DMS153 (cell line): ENCODE measurements at regions not wholly inside any gene's neighbourhood (a gene's known extent, or its start where the extent isn't known, plus 50 kb on each side); places are given as distances from the start of the nearest gene placed in this dataset.
A peak's percentile ranks its signal among the peaks of the same experiment; 100 is the strongest.

Experiments used
- DNase-seq: peaks from one replicate; lab custom pipeline; 2025; lab: John Stamatoyannopoulos, UW

DNA sequence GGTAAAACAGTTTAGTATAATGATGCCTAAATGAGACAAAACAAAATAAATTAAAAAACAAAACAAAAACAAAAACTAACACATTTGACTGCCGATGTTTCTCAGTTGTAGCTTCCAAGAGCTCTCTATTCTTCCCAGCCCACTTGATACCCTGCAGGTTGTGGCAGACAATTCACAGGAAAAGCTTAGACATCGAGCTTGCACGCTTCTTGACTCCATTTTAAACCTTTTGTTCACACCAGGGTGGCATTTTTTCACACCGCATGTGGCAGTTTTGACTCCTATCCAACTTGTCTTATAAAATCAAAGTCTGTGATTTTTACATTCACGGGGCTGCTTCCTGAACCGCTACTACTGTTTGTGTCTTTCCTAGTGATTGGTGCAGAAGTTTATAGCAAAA, 575.9 kb downstream of the USP25 start:
- no peak for DNase-seq

DNA sequence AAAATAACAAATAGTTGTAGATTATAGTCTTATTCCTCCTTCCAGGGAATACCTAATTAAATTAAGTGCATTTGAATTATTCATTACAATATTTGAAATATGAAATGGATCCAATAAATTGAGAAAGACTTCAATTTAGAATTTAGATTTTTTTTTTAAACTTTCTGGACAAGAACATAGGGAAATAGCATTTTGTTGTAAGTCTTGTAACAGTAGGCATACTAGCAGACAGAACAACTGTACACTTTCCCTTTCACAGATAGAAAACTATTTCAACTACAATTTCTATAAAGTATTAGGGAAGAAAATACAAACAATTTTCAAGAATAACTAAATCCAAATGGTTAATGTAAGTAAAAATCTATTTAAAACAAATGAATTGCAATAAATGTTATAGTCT, 577.5 kb downstream of the USP25 start:
- DNase-seq, result no peak

DNA sequence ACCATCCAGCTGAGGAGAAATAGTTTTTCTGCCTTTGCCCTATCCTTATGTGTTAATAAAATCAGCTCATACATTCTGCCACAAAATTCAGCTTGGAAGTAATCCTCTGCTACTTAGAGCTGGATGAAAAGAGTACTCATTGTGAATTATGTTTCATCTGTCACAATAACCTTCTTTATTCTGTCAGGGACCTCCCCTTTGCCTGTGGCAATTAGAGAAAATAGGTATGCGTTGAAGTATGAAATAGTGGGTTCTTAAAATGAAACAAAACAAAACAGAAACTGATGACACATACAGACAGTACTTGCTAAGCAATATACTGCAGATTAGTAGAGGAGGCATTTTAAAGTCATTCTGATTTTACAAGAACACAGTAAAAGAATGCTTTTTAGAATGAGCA, 578.5 kb downstream of the USP25 start:
- no peak for DNase-seq

DNA sequence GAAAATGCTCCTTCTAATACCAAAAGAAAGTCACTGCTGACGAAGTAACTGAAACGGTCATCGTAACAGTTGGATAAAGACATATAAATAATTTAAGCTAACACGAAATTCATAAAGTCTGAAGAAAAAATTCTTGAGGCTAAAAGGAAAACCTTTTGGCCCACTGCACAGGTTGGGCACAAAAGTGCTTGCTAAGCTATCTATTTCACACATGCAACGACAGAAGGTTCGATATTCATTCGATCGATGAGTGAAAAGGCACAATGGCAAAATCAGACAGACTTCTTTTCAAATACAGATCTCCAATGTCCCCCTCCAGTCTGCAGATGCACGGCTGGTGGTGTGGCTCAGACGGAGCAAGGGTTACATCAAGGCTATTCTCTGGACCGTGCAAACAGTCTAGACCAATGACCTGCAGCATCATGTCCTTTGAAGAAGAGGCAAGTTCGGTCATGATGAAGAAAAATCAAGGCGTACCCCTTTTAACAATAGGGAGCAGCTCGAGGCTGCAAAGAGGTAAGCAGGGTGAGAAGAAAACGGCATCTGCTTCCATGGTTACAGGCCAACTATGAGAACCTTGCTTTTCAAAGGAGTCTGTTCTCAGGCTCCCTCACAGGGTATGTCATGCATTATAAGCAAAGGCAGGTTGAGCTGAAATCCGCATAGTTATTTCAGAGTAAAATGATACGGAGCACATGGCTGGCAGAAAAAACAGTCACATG, 579.6 kb downstream of the USP25 start:
- no peak for DNase-seq

DNA sequence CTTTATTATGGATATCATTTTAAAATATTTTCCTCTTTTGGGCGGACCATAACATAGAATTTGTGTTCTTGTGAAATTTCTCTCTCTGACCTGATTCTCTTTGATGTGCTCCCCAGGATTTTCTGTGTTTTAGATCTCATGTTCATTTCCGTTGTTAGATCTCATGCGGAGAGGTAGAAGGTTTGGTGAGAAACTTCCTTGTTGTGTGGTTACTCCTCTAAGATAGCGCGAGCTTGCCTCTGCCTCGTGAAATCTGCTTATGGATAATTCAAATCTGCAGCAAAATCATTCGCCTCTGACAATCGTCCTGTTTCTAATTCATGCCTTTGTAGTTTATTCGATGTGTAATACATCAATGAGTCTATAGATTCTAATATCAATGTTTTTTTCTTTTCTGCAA, 580.4 kb downstream of the USP25 start:
- no peak for DNase-seq

DNA sequence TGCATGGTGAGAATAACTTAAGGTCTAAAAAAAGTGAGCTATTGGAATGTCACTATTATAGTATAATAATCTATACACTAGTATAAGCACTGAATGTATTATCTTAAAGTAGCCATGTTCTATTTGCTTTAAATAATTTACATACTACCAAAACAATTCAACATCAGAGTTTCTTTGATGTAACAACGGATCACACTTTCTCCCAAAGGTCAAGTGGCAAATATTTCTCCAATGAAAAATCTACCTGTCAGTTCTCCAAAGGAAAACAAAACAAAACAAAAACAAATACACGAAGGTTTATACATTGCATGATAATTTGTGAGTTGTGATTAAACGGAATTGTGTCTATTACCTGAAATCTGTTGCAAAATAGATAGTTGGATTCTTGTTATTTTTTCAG, 581.4 kb downstream of the USP25 start:
- no peak for DNase-seq

DNA sequence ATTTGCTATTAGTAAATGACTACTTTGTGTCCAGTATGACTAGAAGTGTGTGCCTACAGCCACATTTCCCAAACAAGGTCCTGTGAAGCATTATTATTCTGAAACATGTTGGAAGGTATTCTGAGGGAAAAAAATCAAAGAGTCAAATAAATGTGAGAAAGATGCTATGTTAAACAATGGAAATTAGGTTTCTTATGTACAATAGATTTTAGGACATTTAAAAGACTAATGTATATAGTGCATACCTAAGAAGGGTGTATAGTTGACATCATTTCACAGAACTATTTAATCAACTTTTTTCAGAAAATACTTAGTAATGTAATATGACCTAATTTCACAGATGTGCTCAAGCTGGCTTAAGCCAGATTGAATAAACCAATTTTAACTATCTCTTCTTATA, 582.5 kb downstream of the USP25 start:
- no peak for DNase-seq

DNA sequence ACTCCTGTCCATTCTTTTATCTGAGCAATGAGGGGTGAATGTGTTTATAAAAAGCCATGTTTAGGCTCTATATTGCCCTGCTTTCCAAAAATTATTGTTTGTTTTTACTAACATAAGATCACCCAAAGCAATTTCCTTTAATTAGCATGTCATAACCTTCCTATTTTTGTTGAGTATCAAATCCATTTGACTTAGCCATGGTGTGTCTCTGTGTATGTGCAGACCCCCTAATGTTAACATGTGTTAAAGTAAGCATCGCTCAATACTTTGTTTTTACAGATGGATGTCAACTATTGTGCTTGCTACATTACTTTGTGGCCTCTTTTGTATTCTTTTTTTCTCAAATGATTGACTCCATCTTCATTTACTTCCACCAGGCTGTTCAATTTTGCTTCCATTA, 585.4 kb downstream of the USP25 start:
- DNase-seq, result no peak

DNA sequence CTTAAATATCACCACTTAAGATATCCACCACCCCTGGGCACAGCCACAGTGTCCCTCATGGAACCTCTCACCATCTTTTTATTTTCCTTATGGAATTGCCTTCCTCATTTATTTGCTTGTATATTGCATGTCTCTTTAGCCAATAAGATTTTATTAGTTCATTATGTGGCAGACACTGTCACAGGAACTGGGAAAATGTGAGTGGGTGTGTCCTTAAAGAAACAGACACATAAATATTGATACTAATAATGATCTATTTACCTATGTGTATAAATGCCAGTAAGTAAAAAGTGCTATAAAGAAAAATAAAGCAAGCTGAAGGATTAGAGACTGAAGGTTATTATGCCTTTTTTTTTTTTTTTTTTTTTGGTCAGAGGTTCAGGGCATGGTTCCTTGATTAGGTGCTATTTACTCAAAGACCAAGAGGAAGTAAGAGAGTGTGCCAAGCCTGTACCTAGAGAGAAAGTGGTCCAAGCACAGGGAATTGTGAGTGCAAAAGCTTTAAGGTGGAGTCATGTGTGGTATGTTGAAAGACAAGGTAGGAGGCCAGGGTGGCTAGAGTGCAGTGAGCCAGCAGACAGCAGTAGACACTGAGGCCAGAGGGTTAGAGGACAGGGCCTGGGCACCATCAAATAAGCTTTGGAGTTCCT, 589.0 kb downstream of the USP25 start:
- no peak for DNase-seq

DNA sequence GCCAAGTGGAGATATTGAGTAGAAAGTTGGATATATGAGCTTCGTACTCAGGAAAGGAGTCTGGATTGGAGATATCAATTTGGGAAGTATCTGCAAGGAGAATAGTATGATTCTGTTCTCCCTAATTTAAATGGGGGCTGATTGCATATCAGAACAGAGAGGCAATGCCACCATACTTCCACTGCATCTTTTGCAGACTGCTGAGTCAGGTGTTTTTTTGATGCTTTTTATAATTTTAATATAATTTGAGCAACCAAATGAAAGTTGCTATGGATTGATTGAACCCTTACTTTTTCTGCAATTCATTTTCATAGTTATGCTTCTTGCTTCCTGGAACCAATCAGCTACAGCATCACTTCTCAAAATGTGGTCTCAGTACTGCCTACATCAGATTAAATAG, 590.3 kb downstream of the USP25 start:
- DNase-seq, result no peak

DNA sequence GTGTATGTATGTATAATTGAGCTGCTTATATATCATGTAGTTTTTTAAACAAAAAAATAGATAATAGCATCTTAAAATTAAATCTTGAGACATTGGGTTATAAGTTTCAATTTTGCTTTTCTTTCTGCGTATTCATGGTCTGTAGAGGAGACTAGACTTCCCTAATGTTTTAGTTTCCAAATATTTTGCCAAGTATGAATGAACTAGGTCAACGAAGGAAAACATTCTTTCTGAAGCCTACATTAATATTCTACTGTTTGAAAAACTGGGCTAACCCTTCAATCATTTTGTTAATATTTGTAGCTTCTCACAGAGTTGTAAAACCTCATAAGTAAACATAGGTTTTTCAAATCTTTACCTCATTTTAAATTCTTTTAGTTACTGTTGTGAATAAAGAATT, 592.7 kb downstream of the USP25 start:
- DNase-seq, result no peak

DNA sequence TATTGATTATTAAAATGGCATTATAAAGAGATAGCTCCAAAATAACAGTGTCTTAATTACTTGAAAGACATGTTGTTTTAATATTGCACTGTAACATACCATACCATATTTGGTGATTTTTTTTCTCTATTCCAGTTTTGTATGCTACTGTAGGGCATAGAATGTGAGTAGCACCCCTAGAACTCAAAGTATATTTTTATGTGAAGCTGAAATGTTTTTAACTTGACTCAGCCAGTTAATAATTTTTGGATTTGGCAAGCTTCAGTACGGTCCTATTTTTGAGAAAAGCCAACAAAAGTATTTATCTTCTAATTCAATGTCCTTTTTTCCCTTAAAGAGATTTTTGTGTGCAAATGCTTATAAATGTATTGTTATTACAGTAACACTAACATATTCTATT, 593.8 kb downstream of the USP25 start:
- no peak for DNase-seq

DNA sequence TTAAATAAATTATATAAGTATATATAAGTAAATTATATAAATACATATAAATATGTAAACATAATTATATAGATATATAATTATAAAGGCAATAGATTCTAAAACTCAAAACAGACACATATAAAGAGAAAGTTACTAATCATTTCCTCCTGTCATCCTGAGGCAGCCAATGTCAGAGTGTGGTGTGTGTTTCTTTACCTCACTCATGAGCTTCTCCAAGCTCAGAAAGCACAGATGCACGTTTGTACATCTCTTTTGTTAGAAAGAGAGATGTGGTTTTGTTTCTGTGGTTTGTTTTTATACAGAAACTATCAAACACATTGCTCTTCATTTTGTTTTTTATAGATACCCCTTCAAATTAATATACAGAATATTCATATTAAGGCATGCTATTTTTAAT, 594.8 kb downstream of the USP25 start:
- no peak for DNase-seq

DNA sequence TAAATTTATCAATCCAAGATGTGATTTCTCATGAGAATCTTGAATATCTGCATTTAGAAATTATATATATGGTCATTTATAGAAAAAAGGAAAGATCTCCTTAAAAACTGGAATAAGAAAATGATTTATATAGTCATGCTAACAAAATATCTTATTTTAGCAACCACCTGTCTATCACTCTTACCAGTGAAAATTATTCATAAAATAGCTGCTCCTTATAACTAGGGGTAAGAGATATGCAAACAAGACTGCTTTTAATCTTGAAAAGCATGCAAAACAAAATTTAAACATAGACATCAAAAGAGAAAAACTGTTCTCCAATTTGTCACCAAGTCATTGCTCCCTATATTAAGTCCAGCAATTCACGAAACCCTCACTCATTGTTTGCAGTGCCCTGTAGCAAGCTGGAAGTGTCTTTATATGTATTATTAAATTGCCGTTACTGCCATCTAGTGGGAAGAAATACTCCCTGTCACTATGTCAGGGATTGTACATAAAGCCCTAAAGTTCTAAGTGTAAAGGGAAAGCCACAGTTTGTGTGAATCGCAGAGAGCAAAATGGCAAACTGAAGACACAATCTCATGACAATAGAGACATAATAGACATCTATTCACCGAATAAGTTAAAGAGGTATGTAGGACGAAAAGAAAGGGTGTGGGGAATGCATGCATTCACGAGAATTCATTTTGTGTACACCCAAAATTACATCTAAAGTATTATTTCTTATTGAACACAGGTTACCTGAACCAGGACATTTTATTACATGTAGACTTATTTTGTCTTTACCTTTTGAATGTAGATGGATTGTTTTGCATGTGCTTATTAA, 600.5 kb downstream of the USP25 start:
- peak; percentile 27 for DNase-seq

DNA sequence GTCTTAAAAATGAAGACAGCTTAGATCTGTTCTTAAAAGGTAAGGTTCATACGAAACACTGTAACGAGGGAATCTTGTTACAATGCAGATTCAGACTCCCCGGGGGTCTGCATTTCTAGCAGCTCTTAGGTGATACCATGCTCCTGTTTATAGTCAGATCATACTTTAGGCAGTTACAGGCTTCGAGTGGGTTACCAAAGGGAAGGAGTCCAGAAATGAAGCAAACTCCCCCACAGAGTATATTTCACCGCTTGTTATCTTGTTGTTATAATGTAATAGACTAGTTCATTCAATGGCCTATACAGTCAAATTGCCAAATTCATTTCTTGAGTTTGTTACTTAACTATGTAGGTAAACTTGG, 601.1 kb downstream of the USP25 start:
- DNase-seq, result no peak

DNA sequence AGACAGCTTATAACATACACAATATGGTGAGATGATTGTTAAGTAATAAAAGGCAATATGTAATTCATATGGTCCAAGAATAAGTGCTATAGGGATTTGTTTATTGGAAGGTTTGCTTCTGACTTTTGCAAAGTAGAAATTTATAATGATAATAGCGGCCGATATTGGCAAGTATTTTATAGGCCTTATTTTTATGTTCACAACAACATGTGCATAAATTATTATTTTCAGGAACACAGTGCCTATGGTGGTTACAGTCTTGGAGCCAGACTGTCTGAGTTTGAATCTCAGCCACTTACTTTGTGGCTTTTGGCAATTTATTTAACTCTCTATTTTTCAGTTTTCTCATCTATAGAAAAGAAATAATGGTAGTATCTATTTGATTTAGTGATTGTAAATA, 607.5 kb downstream of the USP25 start:
- DNase-seq, result no peak

DNA sequence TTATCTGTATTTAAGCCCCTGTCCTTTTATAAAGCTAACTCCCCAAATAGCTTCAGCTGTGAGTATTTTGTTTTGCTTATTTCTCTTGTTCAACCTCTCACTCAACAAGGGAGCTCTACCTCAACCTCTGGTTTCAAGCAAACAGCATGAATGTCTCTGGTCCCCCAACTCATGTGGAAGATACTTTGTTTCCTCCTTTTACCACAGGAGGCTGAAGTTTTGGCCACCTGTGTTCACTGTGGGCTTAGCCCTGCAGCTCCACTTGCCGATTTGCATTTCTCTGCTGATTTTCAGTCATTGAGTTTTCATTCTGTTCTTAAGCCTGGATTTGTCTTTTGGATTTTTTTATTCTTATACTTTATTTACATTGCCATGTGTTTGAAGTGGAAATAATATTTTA, 613.1 kb downstream of the USP25 start:
- DNase-seq, result no peak

DNA sequence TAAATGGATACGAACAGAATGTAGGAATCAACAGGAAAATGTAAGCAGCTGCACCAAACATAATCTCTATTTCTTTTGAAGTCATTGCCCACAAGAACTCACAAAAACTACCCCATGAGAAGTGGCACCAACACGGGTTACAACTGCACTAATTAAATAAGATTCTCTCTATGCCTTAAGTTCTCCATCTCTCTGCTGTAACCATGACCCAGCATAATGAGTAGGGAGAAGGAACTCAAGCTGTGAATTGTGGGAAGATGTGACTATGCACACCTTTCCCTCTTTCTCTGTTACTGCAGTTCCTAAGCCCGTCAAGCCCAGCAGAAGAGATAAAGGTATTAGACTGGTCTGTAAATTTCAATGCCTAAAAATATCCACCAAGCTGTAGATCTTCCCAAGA, 614.0 kb downstream of the USP25 start:
- DNase-seq, result no peak

DNA sequence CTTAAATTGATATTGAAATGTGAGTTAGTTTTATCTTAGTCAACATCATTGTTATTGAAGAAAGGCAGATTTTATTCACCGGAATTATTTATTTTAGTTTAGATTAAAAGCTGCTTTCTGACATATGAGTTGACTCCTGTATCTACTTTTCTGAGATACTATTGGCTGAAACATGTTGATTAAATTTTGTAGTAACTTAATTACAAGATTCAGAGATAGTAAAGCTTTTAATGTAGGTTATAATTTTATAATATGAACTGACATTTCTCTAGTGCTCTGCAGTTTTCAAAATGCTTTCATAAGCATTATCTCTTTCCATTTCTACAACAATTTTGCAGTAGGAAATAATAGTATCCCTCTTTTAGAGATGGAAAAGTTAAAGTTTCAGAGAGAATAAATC, 616.0 kb downstream of the USP25 start:
- no peak for DNase-seq

DNA sequence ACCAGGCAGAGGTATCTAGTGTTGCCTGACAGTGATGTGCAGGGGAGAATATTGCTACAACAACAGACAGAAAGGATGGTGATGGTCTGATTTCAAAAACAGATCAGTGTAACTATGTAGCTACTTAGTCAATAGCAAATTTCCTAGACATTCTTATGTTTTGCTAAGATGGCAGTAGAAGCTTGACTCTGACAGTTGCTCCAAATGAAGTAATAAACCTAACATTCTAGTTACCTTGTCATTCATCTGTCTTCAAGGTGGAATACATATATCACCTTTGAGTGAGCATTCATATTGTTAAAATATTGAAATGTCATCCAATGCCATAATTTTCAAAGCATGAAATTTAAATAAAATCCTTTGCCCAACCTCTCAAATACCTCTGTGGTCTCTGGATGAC, 617.4 kb downstream of the USP25 start:
- DNase-seq, result no peak

DNA sequence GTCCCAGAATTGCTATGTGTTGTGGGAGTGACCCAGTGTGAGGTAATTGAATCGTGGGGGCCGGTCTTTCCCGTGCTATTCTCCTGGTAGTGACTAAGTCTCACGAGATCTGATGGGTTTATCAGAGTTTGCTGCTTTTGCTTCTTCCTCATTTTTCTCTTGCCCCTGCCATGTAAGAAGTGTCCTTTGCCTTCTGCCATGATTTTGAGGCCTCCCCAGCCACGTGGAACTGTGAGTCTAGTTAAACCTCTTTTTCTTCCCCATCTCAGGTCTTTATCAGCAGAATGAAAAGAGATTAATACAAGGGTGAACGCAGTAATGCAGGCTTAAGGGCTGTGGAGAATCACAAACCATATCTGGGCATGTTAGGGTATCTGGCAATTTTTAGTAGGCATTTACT, 624.0 kb downstream of the USP25 start:
- DNase-seq, result no peak

DNA sequence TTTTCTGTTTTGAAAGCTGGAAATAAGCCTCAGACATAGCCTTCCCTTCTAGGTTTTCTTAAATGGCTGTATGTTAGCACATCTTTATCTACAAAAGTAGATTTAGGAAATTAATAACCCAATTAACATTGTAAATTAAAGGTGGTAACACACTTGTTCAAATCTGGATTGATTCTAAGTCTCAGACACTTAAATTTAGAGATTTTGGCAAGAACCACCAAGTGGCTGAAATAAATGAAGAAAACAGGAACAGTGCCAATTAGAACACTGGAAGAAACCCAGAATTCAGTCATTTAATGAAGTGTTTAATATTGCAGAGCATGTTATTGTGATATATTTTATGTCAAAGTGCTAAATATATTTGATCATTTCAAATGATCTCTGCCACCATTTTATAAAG, 628.2 kb downstream of the USP25 start:
- no peak for DNase-seq

DNA sequence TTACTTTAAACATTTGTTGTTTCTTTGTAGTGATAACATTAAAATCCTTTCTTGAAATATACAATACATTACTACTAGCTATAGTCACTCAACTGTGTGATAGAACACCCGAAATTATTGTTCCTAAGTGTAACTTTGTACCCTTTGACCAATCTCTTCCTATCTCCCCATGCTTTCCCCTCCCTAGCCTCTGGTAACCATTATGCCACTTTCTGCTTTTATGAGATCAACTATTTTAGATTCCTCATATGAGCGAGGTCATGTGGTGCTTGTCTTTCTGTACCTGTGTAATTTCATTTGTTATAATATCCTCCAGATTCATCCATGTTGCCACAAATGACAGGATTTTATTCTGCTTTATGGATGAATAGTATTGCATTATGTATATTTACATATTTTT, 629.0 kb downstream of the USP25 start:
- no peak for DNase-seq
